ENCODE measurements at regions not wholly inside any gene's neighbourhood (a gene's known extent, or its start where the extent isn't known, plus 50 kb on each side); places are given as distances from the start of the nearest gene placed in this dataset.

- TF ChIP-seq JUN (IDR thresholded peaks at IDR 0.05), result no peak
- no peak for TF ChIP-seq CHD2 (IDR thresholded peaks at IDR 0.05; ENCODE audit: low read length, partially characterized antibody)
- no peak for TF ChIP-seq MAX (IDR thresholded peaks at IDR 0.05)
- TF ChIP-seq, protein P1, sequence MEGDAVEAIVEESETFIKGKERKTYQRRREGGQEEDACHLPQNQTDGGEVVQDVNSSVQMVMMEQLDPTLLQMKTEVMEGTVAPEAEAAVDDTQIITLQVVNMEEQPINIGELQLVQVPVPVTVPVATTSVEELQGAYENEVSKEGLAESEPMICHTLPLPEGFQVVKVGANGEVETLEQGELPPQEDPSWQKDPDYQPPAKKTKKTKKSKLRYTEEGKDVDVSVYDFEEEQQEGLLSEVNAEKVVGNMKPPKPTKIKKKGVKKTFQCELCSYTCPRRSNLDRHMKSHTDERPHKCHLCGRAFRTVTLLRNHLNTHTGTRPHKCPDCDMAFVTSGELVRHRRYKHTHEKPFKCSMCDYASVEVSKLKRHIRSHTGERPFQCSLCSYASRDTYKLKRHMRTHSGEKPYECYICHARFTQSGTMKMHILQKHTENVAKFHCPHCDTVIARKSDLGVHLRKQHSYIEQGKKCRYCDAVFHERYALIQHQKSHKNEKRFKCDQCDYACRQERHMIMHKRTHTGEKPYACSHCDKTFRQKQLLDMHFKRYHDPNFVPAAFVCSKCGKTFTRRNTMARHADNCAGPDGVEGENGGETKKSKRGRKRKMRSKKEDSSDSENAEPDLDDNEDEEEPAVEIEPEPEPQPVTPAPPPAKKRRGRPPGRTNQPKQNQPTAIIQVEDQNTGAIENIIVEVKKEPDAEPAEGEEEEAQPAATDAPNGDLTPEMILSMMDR (IDR thresholded peaks at IDR 0.05), result no peak
- no peak for TF ChIP-seq PHF8 (IDR thresholded peaks at IDR 0.05; ENCODE audit: borderline replicate concordance, low read depth)
- no peak for TF ChIP-seq HOXA7 (CRISPR knock-in tag; IDR thresholded peaks at IDR 0.05)
- TF ChIP-seq POLR2AphosphoS2 (conservative IDR thresholded peaks at IDR 0.05; ENCODE audit: low read length), result no peak
- no peak for TF ChIP-seq REST (IDR thresholded peaks at IDR 0.05)
- no peak for TF ChIP-seq POLR2A (IDR thresholded peaks at IDR 0.05; ENCODE audit: low read length)
- no peak for TF ChIP-seq ZSCAN20 (CRISPR knock-in tag; IDR thresholded peaks at IDR 0.05)
- TF ChIP-seq CEBPB (IDR thresholded peaks at IDR 0.05), result no peak
- TF ChIP-seq RNF2 (IDR thresholded peaks at IDR 0.05; ENCODE audit: borderline replicate concordance, low read depth), result no peak
- no peak for TF ChIP-seq RARB (CRISPR knock-in tag; IDR thresholded peaks at IDR 0.05)
- TF ChIP-seq HOXB13 (CRISPR knock-in tag; IDR thresholded peaks at IDR 0.05; ENCODE audit: low read depth), result no peak
Observed at GRCh38 chr18:61198486-61198885, 134.7 kb upstream of the CDH20 start.
